ENCODE measurements at regions not wholly inside any gene's neighbourhood (a gene's known extent, or its start where the extent isn't known, plus 50 kb on each side); places are given as distances from the start of the nearest gene placed in this dataset.

DNA sequence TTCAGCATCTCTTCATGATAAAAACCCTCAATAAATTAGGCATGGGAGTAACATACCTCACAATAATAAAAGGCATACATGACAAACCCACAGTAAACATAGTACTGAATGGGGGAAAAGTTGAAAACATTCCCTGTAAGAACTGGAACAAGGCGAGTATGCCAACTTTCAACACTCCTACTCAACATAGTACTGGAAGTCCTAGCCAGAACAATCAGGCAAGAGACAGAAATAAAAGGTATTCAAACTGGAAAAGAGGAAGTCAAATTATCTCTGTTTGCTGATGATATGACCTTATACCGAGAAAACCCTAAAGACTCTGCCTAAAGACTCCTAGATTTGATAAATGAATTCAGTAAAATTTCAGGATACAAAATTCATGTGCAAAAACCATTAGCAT, 167.6 kb downstream of the TMEM38B start:
- no peak for DNase-seq

DNA sequence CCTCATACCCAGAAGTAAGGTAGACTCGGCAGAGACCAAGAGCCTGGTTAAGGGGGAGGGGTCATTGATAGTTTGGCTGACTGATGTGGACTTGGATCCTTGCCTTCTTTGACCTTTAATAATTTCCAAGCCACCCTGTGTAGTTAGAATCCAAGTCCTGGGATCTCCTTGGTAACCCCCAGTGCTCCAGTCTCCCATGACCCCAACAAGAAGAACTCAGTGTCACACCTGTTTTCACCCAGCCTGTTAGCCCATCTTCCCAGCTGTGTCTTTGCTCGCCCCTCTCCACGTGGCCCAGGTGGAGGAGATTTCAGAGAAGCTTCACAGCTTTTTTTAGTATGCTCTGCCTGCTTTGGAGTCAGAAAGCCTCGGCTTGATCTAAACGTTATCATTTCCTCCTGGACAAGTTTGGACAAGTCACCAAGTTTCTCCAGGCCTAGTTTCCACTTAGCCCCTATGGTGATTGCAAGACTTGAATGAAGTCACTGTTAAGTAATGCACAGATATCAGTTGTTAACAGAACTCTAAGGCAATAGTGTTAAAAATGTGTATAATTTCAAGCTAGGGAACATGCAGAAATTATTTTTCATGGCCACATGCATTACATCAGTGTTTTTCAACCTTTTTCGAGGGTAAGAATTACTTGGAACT, 170.0 kb downstream of the TMEM38B start:
- DNase-seq, result no peak

DNA sequence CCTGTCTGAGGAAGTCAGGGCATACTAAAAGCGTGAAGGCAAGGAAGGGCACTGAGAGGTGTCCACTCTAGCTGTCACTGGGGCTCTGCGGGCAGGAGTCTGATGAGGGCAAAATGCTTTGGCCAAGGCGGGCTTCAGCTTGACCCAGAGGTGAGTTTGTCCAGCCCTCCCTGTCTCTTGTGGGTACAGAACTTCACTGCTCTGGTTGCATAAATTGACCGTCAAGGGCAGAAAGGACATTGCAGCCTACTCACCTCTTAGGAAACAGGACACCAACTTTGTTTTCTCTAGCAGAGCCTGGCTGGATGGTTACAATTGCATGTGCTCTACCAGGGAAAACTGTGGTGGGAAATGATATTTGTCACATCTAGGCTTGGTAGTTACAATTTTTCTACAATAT, 170.9 kb downstream of the TMEM38B start:
- DNase-seq, result no peak

DNA sequence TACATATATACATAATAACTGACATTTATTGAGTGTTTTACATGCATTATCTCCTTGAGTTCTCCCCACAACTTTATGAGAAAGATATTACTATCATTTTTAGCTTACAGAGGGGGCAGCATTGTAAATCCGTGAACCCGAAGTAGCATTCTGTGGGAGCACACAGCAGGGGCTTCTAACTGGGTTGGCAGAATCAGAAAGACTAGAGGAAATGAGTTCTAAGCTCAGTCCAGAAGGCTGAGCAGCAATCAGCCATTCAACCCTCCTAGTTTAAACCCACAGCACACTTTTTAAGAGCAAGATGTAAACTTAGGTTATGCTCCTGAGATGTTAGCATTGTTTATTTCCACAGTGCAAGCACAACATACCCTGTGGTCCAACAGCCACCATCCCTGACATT, 177.2 kb downstream of the TMEM38B start:
- no peak for DNase-seq

DNA sequence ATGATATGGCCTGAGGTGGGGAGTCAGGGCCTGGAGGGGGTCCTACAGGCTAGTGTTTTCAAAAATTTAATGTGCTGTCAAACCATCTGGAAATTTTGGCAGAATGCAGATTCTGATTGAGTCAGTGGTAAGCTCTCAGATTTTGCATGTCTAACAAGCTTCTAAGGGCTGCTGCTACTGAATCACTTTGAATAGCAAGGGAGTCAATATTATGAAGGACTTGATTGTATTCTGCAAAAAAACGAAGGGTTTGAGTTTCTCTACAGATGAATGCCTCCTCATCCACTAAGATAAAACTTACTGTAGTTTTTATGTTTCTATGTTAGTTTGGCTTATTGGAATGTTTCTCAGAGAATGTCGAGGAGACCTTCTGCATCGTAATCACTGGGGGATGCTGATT, 179.5 kb downstream of the TMEM38B start:
- DNase-seq, result no peak

DNA sequence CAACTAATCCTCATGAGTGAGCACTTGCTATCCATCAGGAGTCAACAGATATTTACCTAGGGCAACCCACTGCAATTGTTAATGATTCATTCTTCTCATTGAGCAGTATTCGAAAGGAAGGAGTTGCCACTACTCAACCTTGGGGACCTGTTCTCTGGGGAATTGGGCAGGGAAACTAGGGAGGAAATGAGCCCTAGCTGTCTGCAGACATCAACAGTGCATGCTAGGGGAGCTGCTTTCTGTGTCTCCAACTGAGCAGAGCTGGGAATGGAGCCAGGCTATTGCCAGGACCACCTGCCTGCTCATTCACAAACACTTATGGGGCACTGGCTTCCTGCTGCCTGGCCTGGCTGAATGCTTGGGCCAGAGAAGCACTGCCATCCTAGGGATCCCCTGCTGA, 183.4 kb downstream of the TMEM38B start:
- DNase-seq, result no peak

DNA sequence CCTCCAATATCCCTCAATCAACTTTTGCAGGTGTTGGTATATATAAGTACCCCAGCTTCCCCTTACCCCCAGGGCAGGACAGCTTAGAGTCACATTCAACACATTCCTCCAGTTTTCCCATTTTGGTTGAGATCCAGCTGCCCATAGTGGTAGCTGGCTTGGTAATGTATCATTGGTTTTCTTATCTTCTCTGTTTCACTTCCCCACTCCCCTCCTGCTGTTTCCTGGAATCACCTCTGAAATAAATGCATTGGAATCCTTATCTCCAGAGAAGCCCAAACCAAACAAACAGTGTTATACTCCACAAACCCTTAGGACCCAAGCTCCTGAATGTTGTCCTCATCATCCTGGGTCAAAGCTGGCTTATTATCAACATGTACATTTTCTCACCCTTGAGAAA, 184.8 kb downstream of the TMEM38B start:
- no peak for DNase-seq

DNA sequence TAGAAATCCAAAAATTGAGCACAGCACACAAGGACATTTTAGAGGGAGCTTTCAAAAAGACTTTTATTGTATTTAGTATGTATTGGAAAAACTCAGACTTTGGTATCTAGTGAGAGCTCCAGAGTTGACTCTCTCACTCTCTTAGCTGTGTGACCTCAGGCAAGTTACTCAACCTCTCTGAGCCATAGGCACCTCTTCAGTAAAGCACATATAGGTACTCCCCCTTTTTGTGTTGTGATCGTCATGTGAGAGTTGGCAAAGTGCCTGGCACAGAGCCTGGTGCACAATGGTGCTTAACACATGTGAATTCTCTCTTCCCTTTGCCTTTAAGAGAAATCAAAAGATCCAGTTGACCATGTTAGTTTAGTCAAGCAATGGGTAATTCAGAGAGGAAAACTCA, 186.2 kb downstream of the TMEM38B start:
- DNase-seq, result no peak

DNA sequence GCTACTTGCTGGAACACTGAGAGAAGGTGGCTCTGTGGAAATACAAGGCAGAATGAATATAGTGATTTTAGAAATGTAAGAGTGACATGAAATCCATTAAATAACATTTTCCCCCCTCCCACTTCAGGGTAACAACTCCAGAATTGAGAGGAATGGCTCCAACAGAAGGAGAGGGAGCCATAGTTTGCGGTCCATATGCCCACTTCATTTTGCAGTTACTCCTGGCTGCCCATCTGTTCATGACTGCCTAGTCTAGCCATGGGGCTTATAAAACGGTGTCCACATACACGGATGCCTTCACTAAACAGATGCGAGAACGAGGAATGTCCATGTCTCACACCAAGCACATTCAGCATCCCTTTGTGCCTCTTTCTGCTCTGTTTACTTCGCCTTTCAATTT, 186.7 kb downstream of the TMEM38B start:
- DNase-seq, result no peak

DNA sequence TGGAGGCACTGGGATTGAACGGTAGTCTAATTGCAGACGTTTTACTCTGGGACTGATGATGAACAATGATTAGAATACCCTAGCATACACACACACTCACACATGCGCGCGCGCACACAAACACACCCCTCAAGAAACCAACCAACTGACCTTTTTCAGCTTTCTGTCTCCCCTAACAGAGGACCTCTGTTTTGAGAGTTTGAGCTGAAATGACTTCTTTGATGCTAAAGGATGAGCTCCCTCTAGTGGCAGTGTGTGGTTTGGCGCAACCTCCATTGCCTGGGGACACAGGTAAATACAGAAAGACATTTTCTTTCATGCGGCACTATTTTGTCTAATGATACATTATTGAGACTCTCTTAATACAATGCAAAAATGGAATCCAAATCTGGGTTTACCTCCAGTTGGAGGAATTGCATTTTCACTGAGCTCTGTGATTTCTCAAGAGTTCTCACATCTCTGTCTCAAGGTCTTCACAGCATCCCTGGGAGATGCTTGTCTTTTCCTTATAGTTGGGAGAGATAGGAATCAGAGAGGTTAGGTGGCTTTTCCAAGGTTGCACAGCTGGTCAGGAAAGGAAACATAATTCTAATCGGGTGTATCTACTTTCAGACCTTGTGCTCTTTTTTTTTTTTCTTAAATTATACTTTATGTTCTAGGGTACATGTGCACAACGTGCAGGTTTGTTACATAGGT, 187.5 kb downstream of the TMEM38B start:
- peak; percentile 83 for DNase-seq

DNA sequence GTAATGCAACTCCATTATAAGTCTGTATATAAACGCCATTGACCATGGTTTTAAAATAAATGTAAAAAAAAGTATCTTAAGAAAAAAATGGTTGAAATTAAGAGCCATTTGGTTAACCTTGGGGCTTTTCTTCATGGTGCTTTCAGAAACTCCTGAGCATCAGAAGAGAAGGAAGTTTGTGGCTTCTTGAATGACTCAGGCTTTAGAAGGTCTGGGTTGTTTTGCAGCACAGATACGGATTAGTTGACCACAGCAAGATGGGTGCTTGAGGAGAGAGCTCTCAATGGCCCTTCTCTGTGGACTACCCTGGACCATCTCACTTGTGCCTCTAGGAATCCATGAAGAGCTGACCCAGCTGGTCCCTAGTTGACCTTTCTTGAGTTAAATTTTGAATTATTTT, 189.5 kb downstream of the TMEM38B start:
- no peak for DNase-seq

DNA sequence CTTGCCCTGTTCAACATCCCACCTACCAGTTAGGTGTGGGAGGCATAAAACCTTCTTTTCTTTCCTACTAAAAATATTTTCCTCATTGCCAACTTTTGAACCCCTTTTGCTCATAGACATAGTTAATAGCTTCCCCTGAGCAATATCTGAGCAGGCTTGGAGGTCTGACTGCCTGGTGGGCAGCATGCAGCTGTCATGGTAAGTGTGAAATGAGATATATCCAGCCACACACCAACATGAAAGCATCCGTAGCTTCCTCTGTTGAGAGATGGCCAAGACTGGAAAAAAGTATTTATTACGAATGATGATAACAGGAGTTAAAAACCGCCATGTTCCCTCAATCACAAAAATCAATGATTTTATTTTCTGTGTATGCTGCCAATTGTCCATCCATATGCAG, 190.1 kb downstream of the TMEM38B start:
- DNase-seq, result no peak

DNA sequence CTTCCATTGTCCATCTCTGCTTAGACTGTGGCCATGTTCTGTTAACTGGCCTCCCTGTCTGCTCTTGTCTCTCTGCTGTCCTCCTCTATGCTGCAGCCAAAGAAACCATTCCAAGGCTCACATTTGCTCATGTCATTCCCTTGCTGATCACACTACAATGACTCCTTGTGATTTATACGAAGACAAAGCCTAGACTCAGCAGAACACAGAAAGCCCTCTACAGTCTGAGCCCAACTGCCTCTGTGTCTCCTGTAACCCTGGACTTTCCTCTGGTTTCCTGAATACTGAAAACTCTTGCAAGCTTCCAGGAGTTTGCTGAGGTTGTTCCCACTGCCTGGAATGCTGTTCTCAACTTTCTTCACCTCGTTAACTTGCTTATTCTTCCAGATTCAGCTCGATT, 191.8 kb downstream of the TMEM38B start:
- no peak for DNase-seq

DNA sequence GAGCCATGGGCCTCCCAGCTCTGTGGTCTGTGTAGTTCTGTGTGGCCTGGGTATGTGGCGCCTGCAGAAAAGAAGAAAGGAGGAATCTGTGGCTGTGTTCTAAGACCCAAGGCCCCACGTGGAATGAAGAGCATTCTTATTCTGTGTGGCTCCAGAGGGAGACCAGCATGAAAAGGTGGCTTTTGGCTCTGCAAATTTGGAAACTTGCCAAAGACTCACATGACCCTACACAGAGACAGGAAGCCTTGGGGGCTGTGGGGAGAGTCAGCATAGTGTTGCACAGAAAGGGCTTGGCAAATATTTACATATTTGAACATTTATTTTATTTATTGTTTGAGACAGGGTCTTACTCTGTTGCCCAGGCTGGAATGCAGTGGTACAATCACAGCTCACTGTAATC, 193.3 kb downstream of the TMEM38B start:
- DNase-seq, result no peak

DNA sequence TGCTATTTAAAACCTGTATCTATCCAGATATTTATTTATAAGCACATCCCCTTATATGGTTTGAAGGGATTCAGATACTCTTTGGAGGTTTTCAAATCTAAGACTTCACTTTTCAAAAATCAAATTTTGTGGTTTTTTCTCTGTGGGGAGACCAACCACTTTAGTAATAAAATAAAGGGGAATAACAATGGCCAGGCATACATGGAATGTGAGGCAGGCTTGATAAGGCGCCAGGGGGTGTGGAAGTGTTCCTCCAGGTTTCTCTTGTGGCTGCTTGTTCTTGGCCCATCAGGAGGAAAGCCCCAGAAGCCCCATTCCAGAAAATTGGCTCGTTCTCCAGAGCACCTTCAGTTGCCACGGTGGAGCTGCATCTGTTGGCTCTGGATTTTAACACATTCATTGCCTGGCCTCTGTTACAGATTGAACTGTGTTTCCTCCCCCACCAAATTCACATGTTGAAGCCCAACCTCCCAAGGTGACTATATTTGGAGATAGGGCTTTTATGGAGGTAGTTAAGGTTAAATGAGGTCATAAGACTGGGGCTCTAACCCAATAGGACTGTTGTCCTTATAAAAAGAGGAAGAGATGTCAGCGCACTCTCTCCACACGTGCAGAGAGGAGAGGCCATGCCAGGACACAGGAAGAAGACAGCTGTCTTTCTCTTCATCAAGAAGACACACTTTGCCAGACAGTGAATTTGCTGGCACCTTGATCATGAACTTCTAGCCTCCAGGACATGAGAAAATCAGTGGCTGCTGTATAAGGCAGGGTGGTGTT, 195.9 kb downstream of the TMEM38B start:
- no peak for DNase-seq

DNA sequence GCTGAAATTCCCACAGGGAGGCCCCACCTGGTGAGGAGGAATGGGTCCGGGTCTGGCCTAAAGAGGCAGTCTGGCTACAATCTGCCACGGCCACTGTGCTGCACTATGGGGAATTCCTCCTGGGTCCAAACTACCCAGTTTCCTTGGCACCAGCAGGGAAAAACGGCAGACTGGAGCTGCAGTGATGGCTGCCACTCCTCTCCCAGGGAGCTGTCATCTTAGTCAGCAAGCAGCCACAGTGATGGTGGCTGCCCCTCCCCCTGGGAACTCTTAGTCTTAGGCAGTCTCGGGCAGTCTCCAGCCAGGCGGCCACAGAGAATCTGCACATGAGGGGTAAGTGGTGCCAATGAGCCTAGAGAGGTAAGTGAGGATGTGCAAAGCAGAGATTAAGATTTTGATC, 205.8 kb downstream of the TMEM38B start:
- DNase-seq, result no peak

DNA sequence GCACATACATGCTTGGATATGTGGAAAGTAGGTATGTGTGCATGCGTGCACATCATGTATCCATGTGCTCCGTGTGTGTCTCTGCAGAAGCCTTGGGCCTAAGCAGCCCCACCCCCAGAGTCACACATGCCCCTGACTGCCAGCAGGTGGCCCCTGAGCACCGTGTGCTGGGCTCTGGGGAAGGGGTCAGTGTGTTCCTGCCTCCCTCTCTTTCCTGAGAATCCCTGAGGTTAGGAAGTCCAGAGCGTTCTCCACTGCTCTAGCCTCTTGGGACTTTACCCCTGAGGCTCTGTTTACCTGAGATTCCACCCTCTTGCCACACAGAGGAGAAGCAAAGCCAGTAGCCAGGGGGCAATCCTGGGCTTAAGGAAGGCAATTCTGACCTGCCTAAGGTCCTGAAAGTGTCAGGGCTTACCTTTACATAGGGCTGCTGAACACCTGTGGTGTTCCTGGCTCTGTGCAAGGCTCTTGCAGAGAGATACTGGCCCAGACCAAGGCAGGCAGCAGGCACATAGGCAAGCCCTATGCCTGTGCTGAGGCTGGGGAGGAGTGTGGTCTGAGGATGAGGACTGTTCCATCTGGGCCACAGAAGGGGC, 207.3 kb downstream of the TMEM38B start:
- no peak for DNase-seq

DNA sequence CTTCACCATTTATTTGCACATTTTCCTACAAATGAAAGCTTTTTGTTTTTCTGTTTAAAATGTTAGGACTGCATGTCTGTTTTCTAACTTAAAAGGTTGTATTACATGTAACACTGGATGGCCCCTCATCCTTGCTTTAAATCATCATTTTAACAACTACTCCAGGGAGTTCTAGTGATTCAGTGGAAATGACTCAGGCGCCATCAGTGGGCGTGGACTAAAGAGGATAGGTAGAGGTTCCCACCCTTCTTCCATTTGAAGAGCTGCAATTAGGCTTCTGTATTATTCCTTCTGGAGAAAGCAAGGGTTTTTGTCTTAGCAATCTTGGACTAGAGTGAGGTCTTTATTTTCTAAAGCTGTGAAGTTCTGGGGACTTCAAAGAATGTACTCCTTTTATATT, 213.7 kb downstream of the TMEM38B start:
- no peak for DNase-seq

DNA sequence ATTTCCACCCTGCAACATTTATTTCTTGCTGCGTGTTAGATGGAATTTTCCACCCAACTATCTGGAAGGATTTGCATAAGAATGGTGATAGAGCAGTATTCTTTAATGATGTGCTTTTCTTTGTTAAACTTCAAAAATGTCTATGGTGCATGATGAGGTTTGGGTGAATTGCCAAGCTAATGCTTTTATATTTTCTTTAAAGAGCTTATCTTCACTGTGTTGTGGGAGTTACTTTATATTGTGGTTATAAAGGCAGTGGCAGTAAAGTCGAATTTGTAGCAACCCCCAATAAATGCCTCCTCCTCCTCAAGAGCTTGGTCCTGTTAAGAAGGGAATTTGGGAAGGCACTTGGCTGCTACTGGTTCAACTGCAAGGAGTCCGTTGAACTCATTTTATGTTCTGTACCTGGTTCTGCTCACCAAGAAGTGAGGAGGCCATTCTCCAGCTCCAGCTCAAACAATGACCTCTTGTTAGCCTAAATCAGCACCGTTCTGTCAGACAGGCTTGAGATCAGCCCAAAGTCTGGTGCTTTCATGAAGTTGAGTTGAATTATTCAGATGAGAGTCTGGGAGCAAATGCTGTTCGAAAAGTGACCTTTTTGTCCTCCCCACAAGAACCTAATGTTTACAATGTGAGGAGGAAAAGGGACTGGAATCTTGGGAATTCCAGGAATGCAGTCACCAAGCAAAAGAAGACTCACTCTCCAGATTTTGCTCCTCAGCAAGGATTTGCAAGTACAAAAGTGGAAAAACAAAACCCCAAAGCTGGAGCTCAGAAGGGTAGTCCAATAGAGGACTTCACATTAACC, 217.0 kb downstream of the TMEM38B start:
- DNase-seq, result no peak

DNA sequence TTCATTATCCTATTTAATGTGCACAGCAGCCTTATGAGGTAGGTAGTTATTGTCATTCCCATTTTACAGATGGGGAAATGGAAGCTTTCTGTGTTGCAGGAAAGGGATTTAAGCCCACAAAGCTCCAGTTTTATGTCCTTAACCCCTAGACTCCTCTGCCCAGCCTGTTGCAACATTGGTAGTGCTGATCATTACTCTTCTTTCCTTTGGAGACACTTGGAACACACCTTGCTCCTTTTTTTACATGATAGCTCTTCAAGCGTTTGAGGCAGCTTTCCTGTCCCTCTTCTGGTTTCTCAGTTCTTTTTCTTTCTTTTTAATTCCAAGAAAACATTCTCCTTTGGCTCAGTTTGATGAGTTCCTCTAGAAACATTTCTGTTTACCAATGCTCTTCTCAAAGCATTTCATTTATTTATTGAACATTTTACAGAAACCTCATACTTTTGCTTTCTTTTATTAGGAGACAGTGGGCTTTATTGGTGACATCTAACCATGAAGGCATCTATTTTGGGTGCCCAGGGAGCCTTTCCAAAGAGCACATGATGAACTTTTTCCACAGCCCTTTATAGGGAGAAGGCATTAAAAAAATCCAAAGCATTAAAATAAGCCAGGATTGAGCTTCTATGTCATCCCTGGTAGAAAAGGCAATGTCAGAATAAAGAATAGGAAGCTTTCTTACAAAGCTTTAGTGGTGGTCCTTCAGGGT, 218.0 kb downstream of the TMEM38B start:
- no peak for DNase-seq

DNA sequence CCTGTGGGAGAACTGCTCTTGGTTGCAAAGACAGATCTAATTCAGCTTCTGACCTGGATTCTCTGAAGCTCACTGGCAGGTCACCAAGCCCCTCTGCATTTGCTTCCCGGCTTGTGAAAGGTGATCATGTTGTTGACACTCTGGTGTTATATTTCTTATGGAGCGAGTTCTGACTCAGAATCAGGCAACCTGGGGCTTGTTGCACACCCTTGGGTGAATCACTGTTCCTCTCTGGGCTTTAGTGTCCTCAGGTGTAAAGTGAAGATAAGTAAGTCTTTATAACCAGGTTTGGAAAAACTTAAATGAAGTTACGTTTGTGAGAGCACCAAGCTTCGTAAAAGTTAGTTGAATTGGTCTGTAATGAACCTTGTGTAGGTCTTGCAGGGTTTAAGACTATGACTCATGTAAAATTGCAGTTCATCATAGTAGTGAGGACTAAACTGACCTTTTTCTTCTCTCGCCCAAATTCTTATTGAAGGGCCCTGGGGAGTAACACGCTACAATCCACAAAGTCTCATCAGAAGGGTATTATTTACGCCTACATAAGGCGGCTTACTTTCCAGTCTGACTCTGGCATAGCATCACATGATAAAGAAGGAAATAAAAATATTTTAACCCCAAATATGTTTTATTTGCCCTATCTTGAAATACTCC, 218.6 kb downstream of the TMEM38B start:
- no peak for DNase-seq

Data from stimulated activated CD8-positive, alpha-beta memory T cell treated with anti-CD3 and anti-CD28 coated beads, Interleukin-4, amount 100 ng/mL, for 48 hours (primary cell).